ENCODE measurements at regions not wholly inside any gene's neighbourhood (a gene's known extent, or its start where the extent isn't known, plus 50 kb on each side); places are given as distances from the start of the nearest gene placed in this dataset.

DNA sequence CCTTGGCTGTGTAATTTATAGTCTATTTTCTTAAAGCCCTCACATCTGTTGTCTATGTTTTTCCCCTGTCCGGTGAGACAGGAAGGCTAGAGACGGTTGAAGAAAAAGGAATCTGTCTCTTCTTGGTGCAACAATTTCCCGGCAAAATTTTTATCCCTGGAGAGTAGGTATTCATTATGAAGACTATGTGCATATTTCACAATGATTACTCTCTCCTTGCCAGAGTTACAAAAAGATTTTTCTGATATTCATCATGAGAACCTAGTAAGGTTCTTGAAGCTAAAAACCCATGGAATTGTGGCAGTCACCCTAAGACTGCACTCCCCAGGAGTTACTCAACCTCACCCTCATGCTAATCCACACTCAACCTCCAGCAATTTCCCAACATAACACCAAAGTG lies 55.0 kb upstream of the GHITM start:
- TF ChIP-seq EZH2 (optimal IDR thresholded peaks at IDR 0.05; ENCODE audit: low read depth, low read length) (no peak), CTCF (IDR thresholded peaks at IDR 0.05; ENCODE audit: low read length) (no peak), EZH2phosphoT487 (IDR thresholded peaks at IDR 0.05; ENCODE audit: low read length) (no peak)

All from MM.1S (cell line).